Prostate gland (tissue), 2 donors: ENCODE measurements at regions not wholly inside any gene's neighbourhood (a gene's known extent, or its start where the extent isn't known, plus 50 kb on each side); places are given as distances from the start of the nearest gene placed in this dataset.

ENCODE experiments used
- DNase-seq: peaks from one replicate; pipeline ENCODE4 v3.0.0-alpha.2; 2019; ENCODE audit warnings: low spot score
- H3K27ac ChIP-seq, 2 donors: fragments of 200-600 bp; sonication (generic); 2 replicates each; pipeline ENCODE4 v1.5.1; 2017 to 2019
- H3K27me3 ChIP-seq: fragments of 200-600 bp; sonication (generic); replicated peaks from 2 replicates; pipeline ENCODE4 v1.5.1; 2019; ENCODE audit not compliant: insufficient read depth
- H3K36me3 ChIP-seq, 2 donors: fragments of 200-600 bp; sonication (generic); 1 replicate in 1 of 2; 2 replicates in 1 of 2; pipeline versions ENCODE4 v1.5.1 to v1.8.1; 2017 to 2019
- H3K4me1 ChIP-seq: fragments of 200-600 bp; sonication (generic); replicated peaks from 2 replicates; pipeline ENCODE4 v1.5.1; 2019
- H3K4me3 ChIP-seq, 2 donors: fragments of 200-600 bp; sonication (generic); 2 replicates each; pipeline ENCODE4 v1.5.1; 2017 to 2019
- H3K9me3 ChIP-seq: fragments of 200-600 bp; sonication (generic); 2 replicates; pipeline ENCODE4 v1.5.1; 2017
- POLR2A ChIP-seq: fragments of 450-650 bp; IDR thresholded peaks from one replicate; pipeline ENCODE4 v1.6.1; 2016; ENCODE audit warnings: antibody characterized with exemption, mild to moderate bottlenecking
- POLR2AphosphoS5 ChIP-seq: sonication (generic); formaldehyde crosslinking; IDR thresholded peaks from one replicate; pipeline ENCODE4 v1.6.1; 2017; ENCODE audit warnings: antibody characterized with exemption
- WGBS: methylation state at CpG from one replicate; pipeline ENCODE4 v1.1.5; 2018; 5-methylcytosine and 5-hydroxymethylcytosine counted together
- intact Hi-C: fragments of 100-400 bp; cut with DNase I; formaldehyde crosslinking; loops from one replicate; pipeline ENCODE4 v1.14.2; 2022
- TF ChIP-seq, protein P1 (sequence below), 4 experiments: fragments of 200-600 bp in 2 of 4; fragments of 450-650 bp in 2 of 4; sonication (generic) in 2 of 4; IDR thresholded peaks; 1 replicate in 3 of 4; 2 replicates in 1 of 4; pipeline ENCODE4 v1.5.1; 2016 to 2019; ENCODE audit warnings: antibody characterized with exemption in 4 of 4, mild to moderate bottlenecking in 2 of 4, moderate library complexity in 2 of 4

DNA sequence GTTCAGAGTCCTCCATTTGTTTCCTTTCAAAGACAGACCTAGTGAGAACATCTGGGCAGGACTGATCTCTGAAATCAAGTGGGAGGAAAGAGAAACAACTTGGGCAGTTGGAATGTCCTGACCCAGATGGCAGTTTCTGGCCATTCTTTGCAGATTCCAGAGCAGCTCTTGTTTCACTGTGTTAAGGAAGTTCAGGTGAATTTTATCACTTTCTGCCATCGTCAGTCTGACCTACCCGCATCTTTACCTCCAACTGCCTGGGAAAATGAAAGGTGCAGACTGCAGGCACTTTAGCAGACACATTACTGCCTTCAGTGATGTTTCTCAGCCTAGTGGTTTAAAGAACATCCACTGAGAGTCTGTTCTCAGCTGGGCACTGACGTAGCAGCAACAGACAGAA, 216.2 kb downstream of the CEP135 start:
- Histone ChIP-seq H3K27ac (no peak overlapping the region), H3K4me1 (no peaks in the 10 kb centered on the region), H3K36me3 (no peaks in the 10 kb centered on the region), H3K4me3 (no peak overlapping the region), H3K9me3 (no peaks in the 10 kb centered on the region), H3K27me3 (no peaks in the 10 kb centered on the region)
- intact Hi-C loops = no loop called here
- 53% methylated on average over 3 of the region's 3 CpGs for WGBS
- DNase-seq = no peak
- TF ChIP-seq POLR2A (no peak), POLR2AphosphoS5 (no peak)
- TF ChIP-seq, protein P1, sequence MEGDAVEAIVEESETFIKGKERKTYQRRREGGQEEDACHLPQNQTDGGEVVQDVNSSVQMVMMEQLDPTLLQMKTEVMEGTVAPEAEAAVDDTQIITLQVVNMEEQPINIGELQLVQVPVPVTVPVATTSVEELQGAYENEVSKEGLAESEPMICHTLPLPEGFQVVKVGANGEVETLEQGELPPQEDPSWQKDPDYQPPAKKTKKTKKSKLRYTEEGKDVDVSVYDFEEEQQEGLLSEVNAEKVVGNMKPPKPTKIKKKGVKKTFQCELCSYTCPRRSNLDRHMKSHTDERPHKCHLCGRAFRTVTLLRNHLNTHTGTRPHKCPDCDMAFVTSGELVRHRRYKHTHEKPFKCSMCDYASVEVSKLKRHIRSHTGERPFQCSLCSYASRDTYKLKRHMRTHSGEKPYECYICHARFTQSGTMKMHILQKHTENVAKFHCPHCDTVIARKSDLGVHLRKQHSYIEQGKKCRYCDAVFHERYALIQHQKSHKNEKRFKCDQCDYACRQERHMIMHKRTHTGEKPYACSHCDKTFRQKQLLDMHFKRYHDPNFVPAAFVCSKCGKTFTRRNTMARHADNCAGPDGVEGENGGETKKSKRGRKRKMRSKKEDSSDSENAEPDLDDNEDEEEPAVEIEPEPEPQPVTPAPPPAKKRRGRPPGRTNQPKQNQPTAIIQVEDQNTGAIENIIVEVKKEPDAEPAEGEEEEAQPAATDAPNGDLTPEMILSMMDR (IDR thresholded peaks at IDR 0.05) = no peak

DNA sequence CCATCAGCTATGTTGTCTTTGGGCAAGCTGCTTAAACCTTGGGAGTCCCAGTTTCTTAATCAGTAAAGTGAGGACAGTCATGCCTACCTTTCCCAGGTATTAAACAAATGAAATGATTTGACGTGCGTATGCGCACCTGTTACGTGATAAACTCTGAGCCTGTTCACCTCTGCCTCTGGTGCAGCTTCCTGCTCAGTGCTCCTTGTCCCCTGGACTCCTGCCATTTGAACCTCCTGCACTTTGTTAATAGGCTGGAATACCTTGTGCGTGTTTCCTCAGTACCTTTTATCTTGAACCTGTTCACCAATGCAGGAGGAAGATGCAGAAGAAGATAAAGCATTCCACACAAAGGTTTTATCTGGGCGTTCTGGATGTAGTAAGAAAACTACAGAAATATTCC, 211.9 kb downstream of the CEP135 start:
- no peaks in the 10 kb centered on the region for H3K9me3 ChIP-seq
- H3K27ac ChIP-seq = no peak overlapping the region
- H3K4me1 ChIP-seq = no peaks in the 10 kb centered on the region
- H3K27me3 ChIP-seq = no peaks in the 10 kb centered on the region
- no peak for DNase-seq
- intact Hi-C loops = no loop called here
- WGBS = 74% methylated on average over 6 of the region's 6 CpGs
- TF ChIP-seq, protein P1 (IDR thresholded peaks at IDR 0.05) = no peak
- TF ChIP-seq POLR2A (no peak), POLR2AphosphoS5 (no peak)
- H3K36me3 ChIP-seq = no peaks in the 10 kb centered on the region
- H3K4me3 ChIP-seq = no peak overlapping the region

- no peaks in the 10 kb centered on the region for H3K9me3 ChIP-seq
- DNase-seq = no peak
- H3K4me3 ChIP-seq = no peak overlapping the region
- TF ChIP-seq POLR2AphosphoS5 = no peak
- TF ChIP-seq, protein P1 (IDR thresholded peaks at IDR 0.05) = no peak
- intact Hi-C loops = no loop called here
- H3K27me3 ChIP-seq = no peaks in the 10 kb centered on the region
- H3K36me3 ChIP-seq = no peaks in the 10 kb centered on the region
- H3K4me1 ChIP-seq = no peaks in the 10 kb centered on the region
- 57% methylated on average over 5 of the region's 5 CpGs for WGBS
- no peak overlapping the region for H3K27ac ChIP-seq
Observed at GRCh38 chr4:56158483-56158882, 209.7 kb downstream of the CEP135 start.

GRCh38 chr4:56156141-56156540, 207.4 kb downstream of the CEP135 start:
- no peak for TF ChIP-seq POLR2A
- no peak for TF ChIP-seq POLR2AphosphoS5
- TF ChIP-seq, protein P1 (IDR thresholded peaks at IDR 0.05) = no peak

DNA sequence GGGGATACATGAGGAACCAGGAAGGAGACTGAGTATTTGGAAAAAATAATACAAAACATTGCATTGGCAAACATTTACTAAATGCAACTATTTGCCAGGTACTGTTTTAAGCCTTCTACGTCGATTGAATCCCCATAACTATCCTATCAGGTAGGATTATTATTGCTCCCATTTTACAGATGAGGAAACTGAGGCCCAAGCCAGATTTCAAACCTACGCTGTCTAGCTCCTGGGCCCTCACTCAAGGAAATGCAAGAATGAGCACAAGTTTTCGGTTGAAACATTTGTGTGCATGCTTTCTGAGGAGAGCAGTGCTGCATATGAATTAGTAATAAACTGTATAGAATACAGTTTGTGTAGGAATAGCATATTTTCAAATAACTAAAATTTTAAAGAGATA, 206.7 kb downstream of the CEP135 start:
- intact Hi-C loops = no loop called here
- no peak overlapping the region for H3K4me3 ChIP-seq
- no peaks in the 10 kb centered on the region for H3K9me3 ChIP-seq
- 96% methylated on average over 4 of the region's 4 CpGs for WGBS
- DNase-seq = no peak
- H3K27ac ChIP-seq = no peak overlapping the region
- H3K36me3 ChIP-seq = no peaks in the 10 kb centered on the region
- no peaks in the 10 kb centered on the region for H3K4me1 ChIP-seq
- TF ChIP-seq POLR2A (no peak), POLR2AphosphoS5 (no peak)
- TF ChIP-seq, protein P1 (IDR thresholded peaks at IDR 0.05) = no peak
- no peaks in the 10 kb centered on the region for H3K27me3 ChIP-seq

More at GRCh38 chr4:56156141-56156540, 207.4 kb downstream of the CEP135 start:
- H3K9me3 ChIP-seq = no peaks in the 10 kb centered on the region
- no peaks in the 10 kb centered on the region for H3K36me3 ChIP-seq
- no peak overlapping the region for H3K4me3 ChIP-seq
- H3K27me3 ChIP-seq = no peaks in the 10 kb centered on the region
- intact Hi-C loops = no loop called here
- no peak for DNase-seq
- no peak overlapping the region for H3K27ac ChIP-seq
- no peaks in the 10 kb centered on the region for H3K4me1 ChIP-seq
- WGBS = 92% methylated on average over 6 of the region's 6 CpGs
